OCI-LY3 (cell line): ENCODE measurements at regions not wholly inside any gene's neighbourhood (a gene's known extent, or its start where the extent isn't known, plus 50 kb on each side); places are given as distances from the start of the nearest gene placed in this dataset.

ENCODE experiments used
- H2AFZ ChIP-seq: fragments of 200-600, 300-600 bp; shearing (Covaris generic); 2 replicates; pipeline ENCODE4 v1.6.0; 2014; ENCODE audit warnings: antibody characterized with exemption, low read depth, low read length
- H3K27ac ChIP-seq: fragments of 200-600, 300-600 bp; sonication (generic); 2 replicates; pipeline ENCODE4 v1.5.1; 2014; ENCODE audit warnings: mild to moderate bottlenecking, low read length, moderate library complexity, mixed read lengths
- H3K27me3 ChIP-seq: fragments of 200-600, 300-600 bp; sonication (generic); 2 replicates; pipeline ENCODE4 v1.6.1; 2014; ENCODE audit warnings: low read depth, low read length, mixed read lengths
- H3K36me3 ChIP-seq: fragments of 200-600, 300-600 bp; sonication (generic); replicated peaks from 2 replicates; pipeline ENCODE3; 2014; ENCODE audit warnings: low read depth, low read length, mixed read lengths
- H3K4me1 ChIP-seq: fragments of 300-600, 200-600 bp; sonication (generic); 2 replicates; pipeline ENCODE4 v1.6.1; 2014; ENCODE audit warnings: low read length, mixed read lengths
- H3K4me2 ChIP-seq: fragments of 200-600, 300-600 bp; sonication (generic); 2 replicates; pipeline ENCODE4 v1.6.1; 2014; ENCODE audit warnings: low read length, mixed read lengths
- H3K4me3 ChIP-seq: fragments of 300-600, 200-600 bp; sonication (generic); 2 replicates; pipeline ENCODE4 v1.5.1; 2014; ENCODE audit warnings: antibody characterized with exemption, mild to moderate bottlenecking, low read length, moderate library complexity
- H3K79me2 ChIP-seq: fragments of 300-600, 200-600 bp; shearing (Covaris generic); 2 replicates; pipeline ENCODE4 v1.6.1; 2014; ENCODE audit warnings: mild to moderate bottlenecking, low read length, mixed read lengths
- H3K9ac ChIP-seq: fragments of 300-600, 200-600 bp; shearing (Covaris generic); 2 replicates; pipeline ENCODE4 v1.6.0; 2014; ENCODE audit warnings: mild to moderate bottlenecking, low read length, moderate library complexity
- H3K9me3 ChIP-seq: fragments of 200-600, 300-600 bp; shearing (Covaris generic); 2 replicates; pipeline ENCODE4 v1.6.1; 2014; ENCODE audit warnings: low read length, mixed read lengths; ENCODE audit not compliant: insufficient read depth
- H4K20me1 ChIP-seq: fragments of 200-600, 300-600 bp; sonication (generic); 2 replicates; pipeline ENCODE4 v1.6.1; 2016; ENCODE audit warnings: low read length, mixed read lengths; ENCODE audit not compliant: insufficient read depth
- EZH2phosphoT487 ChIP-seq: fragments of 200-600 bp; shearing (Covaris generic); IDR thresholded peaks from 2 replicates; pipeline ENCODE4 v1.6.1; 2018; ENCODE audit warnings: antibody characterized with exemption, mixed run types, low read depth
- TF ChIP-seq, protein P1 (sequence below): fragments of 200-600, 300-600 bp; sonication (generic); IDR thresholded peaks from 2 replicates; pipeline ENCODE4 v1.5.1; 2014; ENCODE audit warnings: antibody characterized with exemption, low read length, low read depth

DNA sequence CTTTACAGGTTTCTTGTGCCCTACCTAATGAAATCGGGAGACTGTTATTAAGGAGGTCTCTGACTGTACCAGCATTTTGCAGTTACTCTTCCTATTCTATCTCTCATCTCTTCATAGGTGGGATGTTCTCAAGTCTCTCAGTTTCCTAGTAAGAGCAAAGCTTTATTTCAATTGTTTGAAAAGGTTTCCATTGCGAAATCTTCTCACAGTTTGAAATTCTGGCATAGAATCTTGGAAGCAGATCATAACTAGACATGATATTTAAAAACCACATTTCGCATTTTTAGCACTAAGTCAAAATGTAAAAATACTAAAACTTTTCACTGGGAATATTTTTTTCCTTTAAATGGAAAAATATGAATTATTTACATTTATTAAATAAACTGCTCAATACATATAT, 1311.4 kb downstream of the ROBO2 start:
- H3K27ac ChIP-seq = no peak overlapping the region
- TF ChIP-seq, protein P1, sequence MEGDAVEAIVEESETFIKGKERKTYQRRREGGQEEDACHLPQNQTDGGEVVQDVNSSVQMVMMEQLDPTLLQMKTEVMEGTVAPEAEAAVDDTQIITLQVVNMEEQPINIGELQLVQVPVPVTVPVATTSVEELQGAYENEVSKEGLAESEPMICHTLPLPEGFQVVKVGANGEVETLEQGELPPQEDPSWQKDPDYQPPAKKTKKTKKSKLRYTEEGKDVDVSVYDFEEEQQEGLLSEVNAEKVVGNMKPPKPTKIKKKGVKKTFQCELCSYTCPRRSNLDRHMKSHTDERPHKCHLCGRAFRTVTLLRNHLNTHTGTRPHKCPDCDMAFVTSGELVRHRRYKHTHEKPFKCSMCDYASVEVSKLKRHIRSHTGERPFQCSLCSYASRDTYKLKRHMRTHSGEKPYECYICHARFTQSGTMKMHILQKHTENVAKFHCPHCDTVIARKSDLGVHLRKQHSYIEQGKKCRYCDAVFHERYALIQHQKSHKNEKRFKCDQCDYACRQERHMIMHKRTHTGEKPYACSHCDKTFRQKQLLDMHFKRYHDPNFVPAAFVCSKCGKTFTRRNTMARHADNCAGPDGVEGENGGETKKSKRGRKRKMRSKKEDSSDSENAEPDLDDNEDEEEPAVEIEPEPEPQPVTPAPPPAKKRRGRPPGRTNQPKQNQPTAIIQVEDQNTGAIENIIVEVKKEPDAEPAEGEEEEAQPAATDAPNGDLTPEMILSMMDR = no peak
- TF ChIP-seq EZH2phosphoT487 = no peak
- no peak overlapping the region for H2AFZ ChIP-seq
- H4K20me1 ChIP-seq = no peaks in the 10 kb centered on the region
- no peak overlapping the region for H3K4me2 ChIP-seq
- H3K4me1 ChIP-seq = peaks cover 4% of the 10 kb centered on the region; the same call in 1 of the 2 replicates
- 0 out of 2 replicates have a peak, but pooled peaks cover 6% of the 10 kb centered on the region for H3K9me3 ChIP-seq
- peaks cover 6% of the 10 kb centered on the region for H3K36me3 ChIP-seq
- H3K9ac ChIP-seq = no peak overlapping the region
- H3K4me3 ChIP-seq = no peak overlapping the region
- H3K79me2 ChIP-seq = no peaks in the 10 kb centered on the region
- H3K27me3 ChIP-seq = no peaks in the 10 kb centered on the region

DNA sequence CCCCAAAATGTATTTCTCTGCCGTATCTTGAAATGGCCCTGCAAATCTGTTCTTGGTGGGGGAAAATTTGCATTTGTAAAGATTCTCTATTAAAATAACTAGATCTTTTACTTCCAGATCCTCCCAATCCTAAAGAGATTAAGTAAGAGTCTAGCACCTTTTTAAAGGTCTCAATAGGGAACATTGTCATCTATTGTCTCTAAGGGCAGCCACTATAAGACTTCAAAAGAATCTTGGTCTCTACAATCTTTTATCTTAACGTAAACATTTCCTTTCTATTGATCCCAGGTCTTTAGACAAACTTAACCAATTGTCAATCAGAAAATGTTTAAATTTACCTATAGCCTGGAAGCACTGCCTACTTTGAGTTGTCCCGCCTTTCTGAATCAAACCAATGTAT, 1313.3 kb downstream of the ROBO2 start:
- H3K4me1 ChIP-seq = no peaks in the 10 kb centered on the region
- no peak overlapping the region for H3K27ac ChIP-seq
- H3K4me2 ChIP-seq = no peak overlapping the region
- H3K36me3 ChIP-seq = no peaks in the 10 kb centered on the region
- H3K9ac ChIP-seq = no peak overlapping the region
- H2AFZ ChIP-seq = no peak overlapping the region
- no peaks in the 10 kb centered on the region for H3K79me2 ChIP-seq
- no peak for TF ChIP-seq EZH2phosphoT487
- TF ChIP-seq, protein P1 = no peak
- H3K4me3 ChIP-seq = no peak overlapping the region
- 0 out of 2 replicates have a peak, but pooled peaks cover 6% of the 10 kb centered on the region for H3K9me3 ChIP-seq
- H4K20me1 ChIP-seq = no peaks in the 10 kb centered on the region
- no peaks in the 10 kb centered on the region for H3K27me3 ChIP-seq

DNA sequence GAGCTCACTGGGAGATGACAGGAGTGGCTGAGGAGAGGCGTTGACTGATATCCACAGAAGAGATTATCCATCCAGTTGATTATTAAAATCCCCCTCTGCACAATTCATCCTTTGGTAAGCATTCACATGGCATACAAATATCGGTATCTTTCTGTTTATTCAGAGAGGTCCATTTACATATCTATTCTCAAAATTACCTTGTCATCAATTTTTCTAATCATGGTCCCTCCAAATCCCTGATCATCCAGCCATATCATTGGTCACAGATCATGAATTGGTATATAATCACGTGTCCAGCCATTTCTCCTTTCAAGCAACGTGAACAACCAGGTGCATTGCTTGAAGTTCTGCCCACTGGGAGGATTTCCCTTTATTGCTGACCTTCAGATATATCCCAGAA, 1321.0 kb downstream of the ROBO2 start:
- TF ChIP-seq EZH2phosphoT487 = no peak
- TF ChIP-seq, protein P1 = no peak
- Histone ChIP-seq H4K20me1 (no peaks in the 10 kb centered on the region), H3K4me1 (no peaks in the 10 kb centered on the region), H3K27ac (no peak overlapping the region), H3K9me3 (no peaks in the 10 kb centered on the region), H3K79me2 (no peaks in the 10 kb centered on the region), H3K4me2 (no peak overlapping the region), H3K4me3 (no peak overlapping the region), H2AFZ (no peak overlapping the region), H3K36me3 (no peaks in the 10 kb centered on the region), H3K9ac (no peak overlapping the region), H3K27me3 (no peaks in the 10 kb centered on the region)

DNA sequence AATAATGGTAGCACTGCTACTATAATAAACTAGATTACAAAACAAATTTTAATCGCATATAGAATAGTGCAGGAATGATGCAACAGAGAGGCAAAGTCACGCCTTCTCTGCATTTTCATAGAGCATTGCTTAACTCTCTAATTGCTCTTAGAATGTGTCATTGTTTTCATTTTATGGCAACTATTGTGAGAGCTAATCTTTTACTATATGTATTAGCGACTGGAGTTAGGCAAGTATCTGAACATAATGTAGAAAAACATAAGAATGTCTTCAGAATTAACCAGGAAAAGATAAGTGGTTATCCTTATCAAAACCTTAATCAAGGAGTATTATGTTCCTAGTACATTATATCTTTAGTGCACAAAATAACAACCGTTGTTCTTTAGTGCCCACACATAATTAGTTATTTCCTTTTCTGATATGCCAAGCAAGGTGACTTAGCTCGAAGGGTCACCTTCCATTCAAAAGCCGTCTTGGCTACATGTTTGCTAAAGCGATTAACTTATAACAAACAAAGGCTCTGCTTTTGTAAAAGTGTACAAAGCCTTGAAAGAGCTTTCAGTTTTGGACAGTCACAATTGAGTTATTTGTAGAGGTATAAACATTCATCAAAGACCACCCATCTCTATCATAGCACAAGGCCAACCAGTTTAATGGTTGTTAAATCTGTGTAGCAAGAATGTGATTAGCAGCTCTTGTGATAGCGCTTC, 1328.9 kb downstream of the ROBO2 start:
- Histone ChIP-seq H3K27ac (no peak overlapping the region), H4K20me1 (no peaks in the 10 kb centered on the region), H3K4me3 (no peak overlapping the region), H3K9ac (no peak overlapping the region), H3K4me1 (no peaks in the 10 kb centered on the region), H3K27me3 (no peaks in the 10 kb centered on the region), H3K9me3 (no peaks in the 10 kb centered on the region), H3K79me2 (no peaks in the 10 kb centered on the region), H3K36me3 (no peaks in the 10 kb centered on the region), H2AFZ (no peak overlapping the region), H3K4me2 (no peak overlapping the region)
- TF ChIP-seq, protein P1 = no peak
- no peak for TF ChIP-seq EZH2phosphoT487
